NCI-H82 treated with DMSO at 0.1 percent for 48 hours (cell line): ENCODE measurements at regions not wholly inside any gene's neighbourhood (a gene's known extent, or its start where the extent isn't known, plus 50 kb on each side); places are given as distances from the start of the nearest gene placed in this dataset.

Experiments
- DNase-seq: peaks from one replicate; lab custom pipeline; 2025; ENCODE audit not compliant: unreplicated experiment; lab: John Stamatoyannopoulos, UW

- no peak for DNase-seq
Observed at GRCh38 chr6:164252291-164252690, 837.8 kb downstream of the QKI start.

GRCh38 chr6:164247106-164247505 lies 832.6 kb downstream of the QKI start:
- DNase-seq: no peak

GRCh38 chr6:164246082-164246481 lies 831.6 kb downstream of the QKI start:
- no peak for DNase-seq

GRCh38 chr6:164243949-164244348 lies 829.4 kb downstream of the QKI start:
- no peak for DNase-seq

- no peak for DNase-seq
Observed at GRCh38 chr6:164243012-164243610, 828.6 kb downstream of the QKI start.

- DNase-seq: no peak
Observed at GRCh38 chr6:164230804-164231203, 816.3 kb downstream of the QKI start.

- DNase-seq: no peak
Observed at GRCh38 chr6:164230259-164230658, 815.7 kb downstream of the QKI start.

- no peak for DNase-seq
Observed at GRCh38 chr6:164229716-164230115, 815.2 kb downstream of the QKI start.

GRCh38 chr6:164227952-164228522 lies 813.5 kb downstream of the QKI start:
- DNase-seq: no peak

GRCh38 chr6:164216839-164217238 lies 802.3 kb downstream of the QKI start:
- no peak for DNase-seq

- no peak for DNase-seq
Observed at GRCh38 chr6:164216368-164216767, 801.9 kb downstream of the QKI start.

GRCh38 chr6:164214066-164214465 lies 799.5 kb downstream of the QKI start:
- no peak for DNase-seq

GRCh38 chr6:164211254-164211653 lies 796.7 kb downstream of the QKI start:
- no peak for DNase-seq

- no peak for DNase-seq
Observed at GRCh38 chr6:164210783-164211182, 796.3 kb downstream of the QKI start.

- DNase-seq: no peak
Observed at GRCh38 chr6:164210323-164210722, 795.8 kb downstream of the QKI start.

- DNase-seq: no peak
Observed at GRCh38 chr6:164208371-164208770, 793.9 kb downstream of the QKI start.

- no peak for DNase-seq
Observed at GRCh38 chr6:164206807-164207423, 792.4 kb downstream of the QKI start.

GRCh38 chr6:164200071-164200470 lies 785.6 kb downstream of the QKI start:
- DNase-seq: no peak

- DNase-seq: no peak
Observed at GRCh38 chr6:164195942-164196281, 781.4 kb downstream of the QKI start.

GRCh38 chr6:164195278-164195941 lies 780.9 kb downstream of the QKI start:
- DNase-seq: no peak

GRCh38 chr6:164188861-164189260 lies 774.3 kb downstream of the QKI start:
- DNase-seq: no peak

- DNase-seq: no peak
Observed at GRCh38 chr6:164185471-164185871, 771.0 kb downstream of the QKI start.
